ENCODE measurements at regions not wholly inside any gene's neighbourhood (a gene's known extent, or its start where the extent isn't known, plus 50 kb on each side); places are given as distances from the start of the nearest gene placed in this dataset.

- TF ChIP-seq POLR2A (IDR thresholded peaks at IDR 0.05; ENCODE audit: low read length) = no peak
- TF ChIP-seq GATA1 (IDR thresholded peaks at IDR 0.05; ENCODE audit: low read depth, low read length) = no peak
These were observed 922.7 kb downstream of the BCL11A start for GRCh38 chr2:59630789-59631188.
